ENCODE measurements at regions not wholly inside any gene's neighbourhood (a gene's known extent, or its start where the extent isn't known, plus 50 kb on each side); places are given as distances from the start of the nearest gene placed in this dataset.

GRCh38 chr4:26108054-26108453 is 194.0 kb downstream of the SMIM20 start (continued):
- no peak for TF ChIP-seq EGR1 (IDR thresholded peaks at IDR 0.05; ENCODE audit: borderline replicate concordance in 1 of 2, low read depth in 2 of 2, low read length in 2 of 2)

GRCh38 chr4:26110493-26110892 is 196.5 kb downstream of the SMIM20 start:
- H3K9ac ChIP-seq (ENCODE audit: control insufficient read depth, insufficient read depth, low read length) = no peak overlapping the region
- CTCF ChIA-PET = interaction anchor here (1.1 kb wide), 1 partner anchor 18 kb away, joined by 3 read pairs; no protein-coding TSS in a partner anchor
- peaks cover 15% of the 10 kb centered on the region for H3K9me3 ChIP-seq (replicated peaks; ENCODE audit: control insufficient read depth, insufficient read depth, low read length)
- no peak for ATAC-seq
- no peaks in the 10 kb centered on the region for H4K20me1 ChIP-seq (ENCODE audit: control insufficient read depth, insufficient read depth)
- SMC1A ChIA-PET (ENCODE audit: uncharacterized antibody, unreplicated experiment) = interaction anchor here (0.9 kb wide), 1 partner anchor 17 kb away, joined by 5 read pairs; no protein-coding TSS in a partner anchor
- H3K4me1 ChIP-seq (ENCODE audit: control insufficient read depth, insufficient read depth, low read length) = no peaks in the 10 kb centered on the region
- 32% methylated on average over 5 of the region's 5 CpGs for WGBS (ENCODE audit: insufficient coverage, insufficient replicate concordance, low lambda C conversion rate, missing lambda C conversion rate)
- DNase-seq (ENCODE audit: low read depth, low spot score) = no peak
- in situ Hi-C loops (cut with MboI) = no loop called here
- no TSS peak for BruUV-seq (replicated peaks)
- H3K4me3 ChIP-seq = no peak overlapping the region
- H3K27me3 ChIP-seq (replicated peaks in 1 of 2; ENCODE audit: control insufficient read depth in 2 of 2, insufficient read depth in 2 of 2, low read length in 1 of 2) = no peaks in the 10 kb centered on the region
- RAD21 ChIA-PET (ENCODE audit: unreplicated experiment) = interaction anchor here (0.6 kb wide), 1 partner anchor 214 kb away, joined by 3 read pairs; no protein-coding TSS in a partner anchor
- POLR2A ChIA-PET = no interaction called here
- H3K79me2 ChIP-seq (ENCODE audit: control insufficient read depth, insufficient read depth, low read length) = no peaks in the 10 kb centered on the region
- H3K36me3 ChIP-seq (ENCODE audit: control insufficient read depth in 2 of 2, insufficient read depth in 2 of 2, low read length in 1 of 2) = no peaks in the 10 kb centered on the region
- H3K27ac ChIP-seq (ENCODE audit: control insufficient read depth, insufficient read depth) = no peak overlapping the region
- FAIRE-seq = no peak
- no peak overlapping the region for H3K4me2 ChIP-seq (ENCODE audit: control insufficient read depth, insufficient read depth)
- no peak overlapping the region for H2AFZ ChIP-seq (ENCODE audit: control insufficient read depth, low read depth, low read length)
- intact Hi-C loops (cut with micrococcal nuclease; ENCODE audit: unreplicated experiment) = no loop called here
- TF ChIP-seq RAD51 (IDR thresholded peaks at IDR 0.05) = no peak
- no peak for TF ChIP-seq ZBED1 (IDR thresholded peaks at IDR 0.05; ENCODE audit: borderline replicate concordance)
- no peak for TF ChIP-seq CREB1 (IDR thresholded peaks at IDR 0.05; ENCODE audit: low read depth)
- no peak for TF ChIP-seq PML (IDR thresholded peaks at IDR 0.05; ENCODE audit: low read length)
- no peak for TF ChIP-seq ZNF24 (IDR thresholded peaks at IDR 0.05)
- no peak for TF ChIP-seq ZBTB4 (CRISPR knock-in tag; IDR thresholded peaks at IDR 0.05)
- no peak for TF ChIP-seq NFXL1 (IDR thresholded peaks at IDR 0.05; ENCODE audit: borderline replicate concordance)
- TF ChIP-seq FOXK2 (IDR thresholded peaks at IDR 0.05) = no peak
- TF ChIP-seq MLLT1 (IDR thresholded peaks at IDR 0.05) = no peak
- TF ChIP-seq ETV6 (conservative IDR thresholded peaks at IDR 0.05 in 1 of 2, IDR thresholded peaks at IDR 0.05 in 1 of 2; ENCODE audit: borderline replicate concordance in 1 of 2, low read depth in 1 of 2) = no peak
- TF ChIP-seq ZNF687 (IDR thresholded peaks at IDR 0.05) = no peak
